ENCODE measurements at regions not wholly inside any gene's neighbourhood (a gene's known extent, or its start where the extent isn't known, plus 50 kb on each side); places are given as distances from the start of the nearest gene placed in this dataset.

- TF ChIP-seq REST (IDR thresholded peaks at IDR 0.05) (no peak), NR3C1 (IDR thresholded peaks at IDR 0.05) (no peak), PHF8 (IDR thresholded peaks at IDR 0.05; ENCODE audit: borderline replicate concordance, low read depth) (no peak), JUNB (IDR thresholded peaks at IDR 0.05) (no peak), ZFP36 (IDR thresholded peaks at IDR 0.05; ENCODE audit: borderline replicate concordance, partially characterized antibody) (no peak), HDAC2 (IDR thresholded peaks at IDR 0.05) (no peak), CTCF (IDR thresholded peaks at IDR 0.05) (no peak), ATOH8 (CRISPR knock-in tag; IDR thresholded peaks at IDR 0.05; ENCODE audit: low read depth) (no peak), POLR2A (IDR thresholded peaks at IDR 0.05; ENCODE audit: low read length) (no peak), PBX3 (IDR thresholded peaks at IDR 0.05) (no peak)
Measured at GRCh38 chr3:127110982-127111693, 81.8 kb upstream of the PRR23E start.

All from A549 (cell line).